ENCODE measurements at regions not wholly inside any gene's neighbourhood (a gene's known extent, or its start where the extent isn't known, plus 50 kb on each side); places are given as distances from the start of the nearest gene placed in this dataset.

- TF ChIP-seq TAF1 (IDR thresholded peaks at IDR 0.05; ENCODE audit: borderline replicate concordance, insufficient read depth, low read length), result no peak
- no peak for TF ChIP-seq POLR2AphosphoS5 (IDR thresholded peaks at IDR 0.05; ENCODE audit: low read depth, low read length)
- TF ChIP-seq REST (IDR thresholded peaks at IDR 0.05; ENCODE audit: insufficient read depth in 1 of 2, low read depth in 2 of 2, low read length in 2 of 2), result no peak
- no peak for TF ChIP-seq SIN3A (IDR thresholded peaks at IDR 0.05; ENCODE audit: borderline replicate concordance, insufficient read depth, low read length)
- no peak for TF ChIP-seq FOXP2 (optimal IDR thresholded peaks at IDR 0.05; ENCODE audit: borderline replicate concordance, extremely low read depth, extremely low read length, insufficient read depth)
Measured at GRCh38 chr3:89783341-89783927, 676.0 kb downstream of the EPHA3 start.
